ENCODE measurements at regions not wholly inside any gene's neighbourhood (a gene's known extent, or its start where the extent isn't known, plus 50 kb on each side); places are given as distances from the start of the nearest gene placed in this dataset.

DNA sequence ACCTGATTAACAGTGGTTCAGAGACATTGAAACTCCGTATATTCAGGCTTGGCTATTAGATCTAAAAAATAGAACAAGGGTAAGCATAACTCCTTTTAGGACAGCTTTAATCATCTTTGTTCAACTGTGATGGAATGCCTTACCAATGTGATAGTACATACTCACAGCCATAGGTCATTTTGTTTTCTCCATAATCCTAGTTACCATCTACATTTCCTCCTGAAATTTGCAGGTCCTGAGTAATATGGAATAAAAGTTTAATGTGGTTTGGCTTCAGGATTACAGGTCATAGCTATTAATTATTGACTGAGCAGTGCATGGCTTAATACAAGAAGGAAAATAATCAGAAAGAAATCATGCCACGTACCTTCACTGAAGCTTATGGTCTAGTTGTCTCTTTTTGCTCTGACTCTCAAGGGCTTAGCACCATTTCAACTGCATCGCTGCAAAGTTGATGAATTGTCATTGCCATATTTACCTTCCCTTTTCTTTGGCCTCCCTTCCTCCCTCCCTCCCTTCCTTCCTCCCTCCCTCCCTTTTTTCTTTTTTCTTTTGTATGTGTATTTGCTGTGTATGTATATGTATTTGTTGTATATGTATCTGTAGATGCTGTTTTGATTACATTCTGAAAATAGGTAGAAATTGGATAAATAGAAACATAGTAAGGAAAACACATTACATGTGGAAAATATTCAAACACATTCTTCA, 250.9 kb upstream of the ZNF608 start:
- intact Hi-C loops (cut with micrococcal nuclease) (loop anchor here (5.0 kb wide), 2 partner anchors 95 to 275 kb away; no protein-coding TSS in a partner anchor), dilution Hi-C loops (cut with MboI; ENCODE audit: extremely low pct_ligation_motif_present, low sequenced_read_pairs) (no loop called here)
- Histone ChIP-seq H2AFZ (ENCODE audit: low read depth, low read length) (no peak overlapping the region), H3K9me3 (replicated peaks; ENCODE audit: control insufficient read depth, insufficient read depth, low read length) (no peaks in the 10 kb centered on the region), H3K36me3 (ENCODE audit: control insufficient read depth in 2 of 2, extremely low read depth in 1 of 2, insufficient read depth in 2 of 2, low read length in 2 of 2) (no peaks in the 10 kb centered on the region), H3K79me2 (ENCODE audit: control insufficient read depth, insufficient read depth, low read length) (no peaks in the 10 kb centered on the region), H3K4me2 (ENCODE audit: insufficient read depth, low read length) (no peak overlapping the region), H3K27ac (ENCODE audit: insufficient read depth, low read depth, low read length) (no peak overlapping the region), H3K4me1 (ENCODE audit: control insufficient read depth, extremely low read depth, insufficient read depth, low read length) (peaks cover 8% of the 10 kb centered on the region), H3K9ac (replicated peaks; ENCODE audit: extremely low read depth, insufficient read depth, low read length) (no peak overlapping the region), H3K27me3 (ENCODE audit: control insufficient read depth in 2 of 2, insufficient read depth in 2 of 2, low read length in 2 of 2) (no peaks in the 10 kb centered on the region), H3K9me1 (replicated peaks; ENCODE audit: control insufficient read depth, extremely low read depth, insufficient read depth, low read length) (no peaks in the 10 kb centered on the region), H4K20me1 (replicated peaks; ENCODE audit: control insufficient read depth, extremely low read depth, insufficient read depth, low read length) (no peaks in the 10 kb centered on the region), H3K4me3 (replicated peaks in 1 of 3; ENCODE audit: insufficient read depth in 1 of 3, low read depth in 1 of 3, low read length in 3 of 3) (no peak overlapping the region)
- ChIA-PET POLR2A (no interaction called here), CTCF (interaction anchor here (1.0 kb wide), 1 partner anchor 223 kb away, joined by 3 read pairs; no protein-coding TSS in a partner anchor)
- no peak for DNase-seq (ENCODE audit: low read depth, low spot score)
- no TSS peak for BruUV-seq (replicated peaks)
- TF ChIP-seq, protein P1, sequence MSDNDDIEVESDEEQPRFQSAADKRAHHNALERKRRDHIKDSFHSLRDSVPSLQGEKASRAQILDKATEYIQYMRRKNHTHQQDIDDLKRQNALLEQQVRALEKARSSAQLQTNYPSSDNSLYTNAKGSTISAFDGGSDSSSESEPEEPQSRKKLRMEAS (IDR thresholded peaks at IDR 0.05; ENCODE audit: insufficient read depth, insufficient read length): no peak
- no peak for TF ChIP-seq EZH2 (IDR thresholded peaks at IDR 0.05; ENCODE audit: borderline replicate concordance, low read depth, low read length, severe bottlenecking)
- TF ChIP-seq JUN (IDR thresholded peaks at IDR 0.05; ENCODE audit: borderline replicate concordance, insufficient read depth, insufficient read length, low read depth): no peak
- no peak for TF ChIP-seq FOS (IDR thresholded peaks at IDR 0.05; ENCODE audit: borderline replicate concordance, insufficient read depth, low read length)
- no peak for TF ChIP-seq POLR2A (IDR thresholded peaks at IDR 0.05; ENCODE audit: low read depth, low read length)
- TF ChIP-seq GATA2 (IDR thresholded peaks at IDR 0.05; ENCODE audit: insufficient read depth, insufficient read length, low read depth, low read length): no peak
- no peak for TF ChIP-seq POLR2AphosphoS5 (IDR thresholded peaks at IDR 0.05; ENCODE audit: insufficient read depth, low read depth, low read length)
- TF ChIP-seq, protein P2, sequence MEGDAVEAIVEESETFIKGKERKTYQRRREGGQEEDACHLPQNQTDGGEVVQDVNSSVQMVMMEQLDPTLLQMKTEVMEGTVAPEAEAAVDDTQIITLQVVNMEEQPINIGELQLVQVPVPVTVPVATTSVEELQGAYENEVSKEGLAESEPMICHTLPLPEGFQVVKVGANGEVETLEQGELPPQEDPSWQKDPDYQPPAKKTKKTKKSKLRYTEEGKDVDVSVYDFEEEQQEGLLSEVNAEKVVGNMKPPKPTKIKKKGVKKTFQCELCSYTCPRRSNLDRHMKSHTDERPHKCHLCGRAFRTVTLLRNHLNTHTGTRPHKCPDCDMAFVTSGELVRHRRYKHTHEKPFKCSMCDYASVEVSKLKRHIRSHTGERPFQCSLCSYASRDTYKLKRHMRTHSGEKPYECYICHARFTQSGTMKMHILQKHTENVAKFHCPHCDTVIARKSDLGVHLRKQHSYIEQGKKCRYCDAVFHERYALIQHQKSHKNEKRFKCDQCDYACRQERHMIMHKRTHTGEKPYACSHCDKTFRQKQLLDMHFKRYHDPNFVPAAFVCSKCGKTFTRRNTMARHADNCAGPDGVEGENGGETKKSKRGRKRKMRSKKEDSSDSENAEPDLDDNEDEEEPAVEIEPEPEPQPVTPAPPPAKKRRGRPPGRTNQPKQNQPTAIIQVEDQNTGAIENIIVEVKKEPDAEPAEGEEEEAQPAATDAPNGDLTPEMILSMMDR (IDR thresholded peaks at IDR 0.05; ENCODE audit: extremely low read depth in 1 of 2, insufficient read depth in 1 of 2, low read depth in 1 of 2, low read length in 2 of 2): no peak
- TF ChIP-seq MYC (IDR thresholded peaks at IDR 0.05; ENCODE audit: low read depth, low read length): no peak
- no peak for FAIRE-seq

Data from endothelial cell of umbilical vein (primary cell).